A673 (cell line): ENCODE measurements at regions not wholly inside any gene's neighbourhood (a gene's known extent, or its start where the extent isn't known, plus 50 kb on each side); places are given as distances from the start of the nearest gene placed in this dataset.

Experiments used
- BruUV-seq: library from RNA; stranded (reverse); fragments of 400-500 nt; replicated peaks from 2 replicates; lab custom pipeline; 2021; lab: Mats Ljungman, UMichigan
- CTCF ChIA-PET: fragments of 300-600 bp; sonication (Branson Sonifier 250); formaldehyde crosslinking; loops from one replicate; lab custom pipeline; 2022; ENCODE audit warnings: antibody characterized with exemption; lab: Charles Lee
- POLR2A ChIA-PET: fragments of 300-600 bp; sonication (Branson Sonifier 250); formaldehyde crosslinking; loops from one replicate; lab custom pipeline; 2022; ENCODE audit warnings: antibody characterized with exemption; ENCODE audit not compliant: low non-redundant PET; lab: Charles Lee
- DNase-seq: peaks from one replicate; pipeline ENCODE4 v3.0.0-alpha.2; 2015; ENCODE audit warnings: low spot score
- H3K27ac ChIP-seq: fragments of 200-600 bp; sonication (generic); 2 replicates; pipeline ENCODE4 v1.5.1; 2016; ENCODE audit warnings: mixed run types, low read depth, mild to moderate bottlenecking, mixed read lengths, antibody characterized with exemption, low read length; ENCODE audit not compliant: poor library complexity, severe bottlenecking
- H3K27me3 ChIP-seq: fragments of 200-600 bp; sonication (generic); replicated peaks from 2 replicates; pipeline ENCODE4 v1.6.1; 2017; ENCODE audit warnings: mixed run types, low read depth, mild to moderate bottlenecking, mixed read lengths, antibody characterized with exemption, low read length; ENCODE audit not compliant: insufficient read depth, poor library complexity
- H3K36me3 ChIP-seq: fragments of 200-600 bp; sonication (generic); 2 replicates; pipeline ENCODE4 v1.6.1; 2016; ENCODE audit warnings: mixed run types, mild to moderate bottlenecking, mixed read lengths, antibody characterized with exemption, low read length; ENCODE audit not compliant: insufficient read depth, poor library complexity, severe bottlenecking
- H3K4me1 ChIP-seq: fragments of 200-600 bp; sonication (generic); 2 replicates; pipeline ENCODE4 v1.6.1; 2017; ENCODE audit warnings: mixed run types, mild to moderate bottlenecking, mixed read lengths, antibody characterized with exemption, low read length; ENCODE audit not compliant: insufficient read depth, poor library complexity, severe bottlenecking
- H3K4me3 ChIP-seq: fragments of 200-600 bp; sonication (generic); 2 replicates; pipeline ENCODE4 v1.5.1; 2016; ENCODE audit warnings: low read depth, mixed run types, mild to moderate bottlenecking, mixed read lengths, low read length; ENCODE audit not compliant: poor library complexity, severe bottlenecking
- H3K9me3 ChIP-seq: fragments of 200-600 bp; sonication (generic); 2 replicates; pipeline ENCODE4 v1.6.1; 2016; ENCODE audit warnings: mixed run types, low read depth, mild to moderate bottlenecking, mixed read lengths, antibody characterized with exemption, low read length; ENCODE audit not compliant: poor library complexity, severe bottlenecking
- EZH2 ChIP-seq: fragments of 200-600 bp; sonication (generic); IDR thresholded peaks from 2 replicates; pipeline ENCODE4 v1.6.1; 2017; ENCODE audit warnings: borderline replicate concordance, low read depth, mild to moderate bottlenecking, mixed read lengths, antibody characterized with exemption, low read length; ENCODE audit not compliant: poor library complexity, severe bottlenecking
- intact Hi-C: fragments of 100-400 bp; cut with micrococcal nuclease; formaldehyde crosslinking; loops from one replicate; pipeline ENCODE4 v1.10.0; 2022; ENCODE audit not compliant: unreplicated experiment
- TF ChIP-seq, protein P1 (sequence below): fragments of 300-800, 200-600 bp; sonication (generic); conservative IDR thresholded peaks from 2 replicates; pipeline ENCODE4 v1.5.1; 2017; ENCODE audit warnings: low read depth, mild to moderate bottlenecking, antibody characterized with exemption, low read length, moderate library complexity, mixed read lengths

DNA sequence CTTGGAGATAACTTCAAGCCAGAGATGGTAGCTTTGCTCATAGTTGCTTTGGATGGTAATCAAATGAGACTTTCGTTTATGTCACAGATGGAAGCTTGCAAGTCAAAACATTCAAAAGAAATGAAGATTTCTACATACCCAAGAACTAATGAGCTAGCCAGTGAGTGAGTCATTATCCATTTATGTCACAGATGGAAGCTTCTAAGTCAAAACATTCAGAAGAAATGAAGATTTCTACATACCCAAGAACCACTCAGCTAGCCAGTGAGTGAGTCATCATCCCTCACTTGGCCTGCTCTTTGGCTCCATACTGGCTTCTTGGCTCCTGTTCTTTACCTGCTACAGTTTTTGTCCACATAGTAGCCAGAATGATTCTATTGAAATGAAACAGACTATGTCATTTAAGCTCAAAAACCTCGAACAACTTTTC is 559.8 kb upstream of the CBLB start:
- Histone ChIP-seq H3K27me3 (no peaks in the 10 kb centered on the region), H3K36me3 (no peaks in the 10 kb centered on the region), H3K4me1 (peaks cover 16% of the 10 kb centered on the region), H3K9me3 (no peaks in the 10 kb centered on the region), H3K4me3 (no peak overlapping the region), H3K27ac (no peak overlapping the region)
- ChIA-PET POLR2A (no interaction called here), CTCF (no interaction called here)
- intact Hi-C loops, result no loop called here
- BruUV-seq, result no TSS peak
- TF ChIP-seq, protein P1, sequence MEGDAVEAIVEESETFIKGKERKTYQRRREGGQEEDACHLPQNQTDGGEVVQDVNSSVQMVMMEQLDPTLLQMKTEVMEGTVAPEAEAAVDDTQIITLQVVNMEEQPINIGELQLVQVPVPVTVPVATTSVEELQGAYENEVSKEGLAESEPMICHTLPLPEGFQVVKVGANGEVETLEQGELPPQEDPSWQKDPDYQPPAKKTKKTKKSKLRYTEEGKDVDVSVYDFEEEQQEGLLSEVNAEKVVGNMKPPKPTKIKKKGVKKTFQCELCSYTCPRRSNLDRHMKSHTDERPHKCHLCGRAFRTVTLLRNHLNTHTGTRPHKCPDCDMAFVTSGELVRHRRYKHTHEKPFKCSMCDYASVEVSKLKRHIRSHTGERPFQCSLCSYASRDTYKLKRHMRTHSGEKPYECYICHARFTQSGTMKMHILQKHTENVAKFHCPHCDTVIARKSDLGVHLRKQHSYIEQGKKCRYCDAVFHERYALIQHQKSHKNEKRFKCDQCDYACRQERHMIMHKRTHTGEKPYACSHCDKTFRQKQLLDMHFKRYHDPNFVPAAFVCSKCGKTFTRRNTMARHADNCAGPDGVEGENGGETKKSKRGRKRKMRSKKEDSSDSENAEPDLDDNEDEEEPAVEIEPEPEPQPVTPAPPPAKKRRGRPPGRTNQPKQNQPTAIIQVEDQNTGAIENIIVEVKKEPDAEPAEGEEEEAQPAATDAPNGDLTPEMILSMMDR, result no peak
- no peak for TF ChIP-seq EZH2
- peak; percentile 69 for DNase-seq

DNA sequence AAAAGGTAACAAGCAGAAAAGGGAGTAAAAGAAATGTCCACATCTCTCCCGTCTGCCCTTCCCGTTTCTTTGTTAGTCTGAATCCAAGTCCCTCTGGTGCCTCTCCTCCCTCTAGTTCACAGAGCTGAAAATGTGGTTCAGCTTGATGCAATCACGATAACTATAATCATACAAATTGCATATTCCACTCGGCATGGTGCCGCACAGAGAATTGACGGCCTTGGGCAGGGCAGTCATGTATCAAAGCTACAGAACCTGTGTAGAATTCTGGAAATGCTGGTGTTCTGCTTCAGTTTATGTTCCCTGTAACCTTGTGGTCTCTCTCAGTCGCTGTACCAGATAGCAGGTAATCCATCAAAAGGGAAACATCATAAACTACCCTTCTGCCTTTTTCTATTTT is 562.9 kb upstream of the CBLB start:
- no peaks in the 10 kb centered on the region for H3K9me3 ChIP-seq
- no peak for DNase-seq
- H3K27me3 ChIP-seq, result no peaks in the 10 kb centered on the region
- intact Hi-C loops, result no loop called here
- ChIA-PET POLR2A (no interaction called here), CTCF (no interaction called here)
- no peak overlapping the region for H3K4me3 ChIP-seq
- TF ChIP-seq, protein P1, result no peak
- TF ChIP-seq EZH2, result no peak
- no peaks in the 10 kb centered on the region for H3K36me3 ChIP-seq
- H3K27ac ChIP-seq, result no peak overlapping the region
- no TSS peak for BruUV-seq
- no peaks in the 10 kb centered on the region for H3K4me1 ChIP-seq

DNA sequence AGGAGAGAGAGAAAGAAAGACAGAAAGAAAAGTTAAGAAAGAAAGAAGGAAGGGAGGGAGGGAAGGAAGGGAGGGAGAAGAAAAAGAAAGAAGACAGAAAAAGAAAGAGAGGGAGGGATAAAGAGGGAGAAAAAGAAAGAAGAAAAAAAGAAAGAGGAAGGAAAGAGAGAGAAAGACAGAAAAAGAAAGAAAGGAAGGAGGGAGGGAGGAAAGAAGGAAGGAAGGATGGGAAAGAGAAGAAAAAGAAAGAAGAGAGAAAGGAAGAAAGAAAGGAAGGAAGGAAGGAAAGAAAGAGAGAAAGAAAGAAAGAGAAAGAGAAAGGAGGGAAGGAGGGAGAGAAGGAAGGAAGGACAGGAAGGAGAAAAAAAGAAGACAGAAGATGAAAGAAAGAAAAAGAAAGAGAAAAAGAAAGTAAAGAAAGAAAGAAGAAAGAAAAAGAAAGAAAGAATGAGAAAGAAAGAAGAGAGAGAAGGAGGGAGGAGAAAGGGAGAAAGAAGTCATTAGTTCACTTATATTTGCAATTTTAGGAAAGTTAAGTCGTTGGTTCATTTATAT is 567.2 kb upstream of the CBLB start:
- no peaks in the 10 kb centered on the region for H3K27me3 ChIP-seq
- H3K27ac ChIP-seq, result no peak overlapping the region
- no peaks in the 10 kb centered on the region for H3K9me3 ChIP-seq
- intact Hi-C loops, result no loop called here
- no peak overlapping the region for H3K4me3 ChIP-seq
- H3K36me3 ChIP-seq, result no peaks in the 10 kb centered on the region
- CTCF ChIA-PET, result no interaction called here
- no peak for DNase-seq
- no peak for TF ChIP-seq EZH2
- TF ChIP-seq, protein P1, result no peak
- H3K4me1 ChIP-seq, result peaks cover 4% of the 10 kb centered on the region
- POLR2A ChIA-PET, result no interaction called here
- BruUV-seq, result no TSS peak
